Left lobe of liver (tissue), 2 donors: ENCODE measurements at regions not wholly inside any gene's neighbourhood (a gene's known extent, or its start where the extent isn't known, plus 50 kb on each side); places are given as distances from the start of the nearest gene placed in this dataset.
A peak's percentile ranks its signal among the peaks of the same experiment; 100 is the strongest.
"Not testable (repeated sequence)": the region's sequence is repeated elsewhere in the genome, so short reads cannot be mapped to it uniquely, and the experiment has no call there.

Experiments used
- ATAC-seq: fragments of 200-7000 bp; cut with Tn5 transposase; one replicate; pipeline ENCODE4 v1.9.1; 2020; ENCODE audit warnings: mild to moderate bottlenecking, moderate library complexity
- DNase-seq: peaks from one replicate; pipeline ENCODE4 v3.0.0-alpha.2; 2020; ENCODE audit warnings: low spot score
- donor health status: DM: no; HTN: no; CAD: no; lungs with moderate emphysema.
- donor health status: DM: no; HTN: yes; CAD: no.

DNA sequence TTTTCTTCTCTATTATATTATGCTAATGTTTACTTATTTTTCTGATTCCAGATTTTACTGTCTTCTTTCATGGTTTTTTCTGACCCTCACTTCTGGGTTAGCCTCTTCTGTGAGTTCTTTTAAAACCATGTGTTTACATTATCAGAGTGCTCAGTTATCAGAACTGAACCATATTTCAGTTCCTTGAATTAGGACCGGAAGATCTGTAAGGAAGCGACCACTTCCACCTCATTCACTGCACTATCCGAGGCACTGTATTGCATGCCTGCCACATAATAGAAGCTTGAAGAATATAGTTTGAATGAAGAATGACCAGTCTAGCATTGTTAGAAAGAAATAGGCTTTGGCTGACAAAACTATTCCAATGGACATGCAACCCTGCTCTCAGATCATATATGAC is 281.0 kb upstream of the DEPDC1 start:
- no peak for DNase-seq
- ATAC-seq: no peak

DNA sequence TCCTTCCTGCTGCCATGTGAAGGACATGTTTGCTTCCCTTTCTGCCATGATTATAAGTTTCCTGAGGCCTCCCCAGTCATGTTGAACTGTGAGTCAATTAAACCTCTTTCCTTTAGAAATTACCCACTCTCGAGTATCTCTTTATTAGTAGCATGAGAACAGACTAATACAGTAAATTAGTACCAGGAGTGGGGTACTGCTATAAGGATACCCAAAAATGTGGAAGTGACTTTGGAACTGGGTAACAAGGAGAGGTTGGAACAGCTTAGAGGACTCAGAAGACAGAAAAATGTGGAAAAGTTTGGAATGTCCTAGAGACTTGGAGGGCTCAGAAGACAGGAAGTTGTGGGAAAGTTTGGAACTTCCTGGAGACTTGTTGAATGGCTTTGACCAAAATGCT is 283.0 kb upstream of the DEPDC1 start:
- ATAC-seq: not testable (repeated sequence)

DNA sequence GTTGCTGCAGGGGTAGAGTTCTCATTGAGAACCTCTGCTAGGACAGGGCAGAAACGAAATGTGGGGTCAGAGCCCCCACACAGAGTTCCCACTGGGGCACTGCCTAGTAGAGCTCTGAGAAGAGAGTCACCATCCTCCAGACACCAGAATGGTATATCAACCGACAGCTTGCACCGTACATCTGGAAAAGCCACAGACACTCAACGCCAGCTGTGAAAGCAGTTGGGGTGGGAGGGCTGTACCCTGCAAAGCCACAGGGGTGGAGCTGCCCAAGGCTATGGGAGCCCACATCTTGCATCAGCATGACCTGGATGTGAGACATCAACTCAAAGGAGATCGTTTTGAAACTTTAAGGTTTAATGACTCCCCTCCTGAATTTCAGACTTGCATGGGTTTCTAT is 284.0 kb upstream of the DEPDC1 start:
- ATAC-seq (no peak), DNase-seq (no peak)

More for the DNA sequence above, 283.0 kb upstream of the DEPDC1 start:
- DNase-seq: not testable (repeated sequence)

DNA sequence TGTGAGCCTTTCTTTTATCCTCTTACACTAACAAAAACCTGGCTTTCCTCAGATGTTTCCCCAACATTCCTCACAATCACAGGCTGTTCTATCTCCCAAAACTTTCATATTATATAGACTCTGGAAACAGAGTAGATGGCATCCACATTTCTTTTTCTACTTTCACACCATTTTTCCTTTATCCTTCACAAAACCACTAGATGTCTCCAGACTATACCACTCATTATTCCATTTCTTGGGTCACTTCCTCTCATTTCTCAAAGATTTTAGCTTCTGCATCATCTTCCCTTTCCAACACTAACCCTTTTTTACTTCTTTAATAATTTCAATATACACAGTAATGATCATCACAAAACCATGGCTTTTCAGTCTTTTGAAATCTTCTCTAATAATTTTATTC is 286.0 kb upstream of the DEPDC1 start:
- ATAC-seq (peak; percentile 67), DNase-seq (no peak)

DNA sequence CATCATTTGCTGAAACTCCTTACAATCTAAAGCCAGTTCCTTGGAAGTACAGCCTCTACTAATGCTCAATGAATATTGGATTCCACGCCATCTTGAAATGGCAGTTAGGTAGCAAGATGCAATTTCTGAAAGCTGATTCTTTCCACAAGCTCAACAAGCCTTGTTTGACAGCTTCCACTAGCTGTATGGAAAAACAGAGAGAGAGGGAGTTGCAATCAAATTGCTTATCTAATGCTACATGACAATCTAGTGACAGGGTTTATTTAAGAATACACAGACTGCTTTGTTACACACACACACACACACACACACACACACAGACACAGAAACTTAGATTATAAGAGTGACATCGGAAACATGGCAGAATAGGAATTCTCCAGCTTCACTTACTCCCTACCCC is 288.4 kb upstream of the DEPDC1 start:
- no peak for DNase-seq
- ATAC-seq: no peak

DNA sequence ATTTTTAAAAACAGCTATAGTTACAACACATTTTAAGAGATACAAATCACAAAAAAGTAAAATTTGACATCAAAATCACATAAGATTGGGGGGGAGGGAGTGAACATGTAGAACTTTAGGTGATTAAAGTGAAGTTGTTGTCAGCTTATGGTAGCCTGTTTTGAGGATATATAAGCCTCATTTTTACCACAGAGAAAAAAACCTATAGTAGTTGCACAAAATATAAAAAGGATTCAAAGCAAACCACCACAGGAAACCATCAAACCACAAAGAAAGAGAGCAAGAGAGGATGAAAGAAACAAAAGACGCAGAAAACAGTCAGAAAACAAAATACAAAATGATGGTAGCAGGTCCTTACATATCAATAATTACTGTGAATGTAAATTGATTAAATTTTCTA is 291.9 kb upstream of the DEPDC1 start:
- ATAC-seq (no peak), DNase-seq (no peak)

DNA sequence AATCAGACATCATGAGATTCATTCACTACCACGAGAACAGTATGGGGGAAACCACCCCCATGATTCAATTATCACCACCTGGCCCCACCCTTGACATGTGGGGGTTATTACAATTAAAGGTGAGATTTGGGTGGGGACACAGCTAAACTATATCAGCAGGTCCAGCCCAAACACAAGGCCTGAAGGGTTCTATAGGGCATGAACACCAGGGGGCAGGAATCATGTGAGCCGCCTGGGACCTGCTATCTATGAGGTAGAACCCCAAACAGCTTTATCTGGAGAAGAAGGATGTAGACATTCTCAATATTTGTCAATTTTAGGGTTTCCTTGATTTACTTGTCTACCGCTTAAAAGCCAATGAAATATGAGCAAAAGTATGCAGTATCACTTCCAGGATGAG is 294.9 kb upstream of the DEPDC1 start:
- ATAC-seq: no peak
- DNase-seq: no peak

DNA sequence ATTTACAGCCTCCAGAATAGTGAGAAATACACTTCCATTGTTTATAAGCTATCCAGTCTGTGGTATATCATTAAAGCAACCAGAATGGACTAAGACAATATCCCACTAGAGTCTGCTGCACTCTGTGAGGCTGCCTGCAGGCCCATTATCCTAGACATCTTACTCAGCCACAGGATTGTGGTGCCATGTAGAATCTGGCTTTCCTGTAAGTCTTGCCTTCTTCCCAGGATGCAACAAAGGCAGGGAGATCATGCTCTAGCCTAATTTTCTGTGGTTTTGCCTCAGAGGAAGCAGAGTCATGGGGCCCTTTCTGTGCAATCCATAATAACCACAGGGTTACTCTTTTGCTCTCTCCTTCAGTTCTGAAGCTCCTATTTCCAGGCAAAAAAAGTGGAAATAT is 299.1 kb upstream of the DEPDC1 start:
- DNase-seq: no peak
- ATAC-seq: no peak

DNA sequence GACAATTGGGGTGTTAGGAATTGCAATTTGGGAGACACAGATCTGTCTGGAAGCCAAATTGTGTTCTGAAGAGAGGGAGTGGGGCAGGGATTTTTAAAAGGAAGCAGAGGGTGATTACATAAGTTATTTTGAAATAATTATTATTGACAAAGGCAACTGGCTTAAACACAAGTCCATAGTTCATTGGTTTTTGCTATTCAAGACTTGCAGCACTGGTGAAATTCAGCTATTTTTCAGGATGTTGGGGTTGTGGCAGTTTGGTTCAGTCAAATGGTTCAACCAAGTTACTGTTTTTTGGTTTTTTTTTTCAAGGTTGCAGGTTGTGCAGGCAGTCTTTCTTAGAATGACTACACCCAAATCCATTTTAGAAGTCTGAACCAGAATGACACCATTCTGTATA is 300.0 kb upstream of the DEPDC1 start:
- peak; percentile 77 for ATAC-seq

DNA sequence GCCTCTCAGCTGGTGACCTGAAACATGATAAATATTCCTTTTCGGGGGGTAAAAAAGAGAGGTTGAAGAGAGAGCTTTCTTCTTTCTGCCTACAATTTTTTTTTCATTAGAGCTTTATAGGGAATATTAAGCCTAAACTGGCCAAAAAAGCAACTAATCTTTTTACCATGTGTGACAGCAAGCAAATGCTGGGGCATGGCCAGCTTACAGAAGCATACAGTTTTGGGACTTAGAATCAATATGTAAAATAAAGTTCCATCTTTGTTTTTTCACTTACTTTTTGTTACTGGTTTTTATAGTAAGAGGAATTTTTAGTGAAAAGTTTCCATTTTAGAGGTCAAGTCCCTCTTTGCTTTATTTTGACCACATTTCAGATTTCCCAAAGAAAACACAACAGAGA is 301.2 kb upstream of the DEPDC1 start:
- DNase-seq (no peak), ATAC-seq (no peak)

More for the DNA sequence above, 300.0 kb upstream of the DEPDC1 start:
- no peak for DNase-seq

DNA sequence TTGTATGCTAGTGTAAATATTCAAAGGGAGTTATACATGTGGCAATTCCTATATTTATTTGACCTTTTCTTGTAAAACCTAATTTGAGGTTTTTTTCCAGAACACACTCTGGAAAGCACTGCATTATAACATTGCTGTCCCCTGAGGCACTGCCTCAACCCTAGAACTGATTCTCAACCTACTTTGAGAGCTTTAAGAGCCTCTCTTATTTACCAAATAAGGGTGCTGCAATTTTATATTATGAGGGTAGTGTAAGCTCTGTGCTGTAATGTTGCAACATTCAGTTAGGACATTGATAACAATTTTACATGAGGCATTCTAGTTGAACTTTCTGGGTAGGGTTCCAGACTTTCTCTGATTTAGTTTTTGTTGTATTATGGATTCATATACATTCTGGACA is 302.2 kb upstream of the DEPDC1 start:
- DNase-seq (no peak), ATAC-seq (peak; percentile 57)

DNA sequence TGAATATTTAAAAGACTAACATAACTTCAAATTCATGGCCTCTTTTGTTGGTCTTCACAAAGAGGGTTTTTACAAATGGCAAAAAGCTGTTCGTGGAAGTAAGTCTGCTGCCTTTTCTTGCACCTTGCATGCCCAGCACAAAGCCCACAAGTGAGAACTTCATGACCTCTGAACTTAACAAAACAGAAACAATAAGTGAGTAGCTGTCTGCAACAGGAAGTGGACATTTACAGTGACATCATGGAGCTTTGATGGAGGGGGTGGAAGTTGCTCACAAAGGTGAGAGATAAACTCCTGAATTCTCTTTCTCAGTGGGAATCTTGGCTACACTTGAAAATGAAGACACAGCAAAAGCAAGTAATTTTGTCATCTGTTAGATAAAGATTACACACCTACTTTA is 303.3 kb upstream of the DEPDC1 start:
- no peak for ATAC-seq
- no peak for DNase-seq

DNA sequence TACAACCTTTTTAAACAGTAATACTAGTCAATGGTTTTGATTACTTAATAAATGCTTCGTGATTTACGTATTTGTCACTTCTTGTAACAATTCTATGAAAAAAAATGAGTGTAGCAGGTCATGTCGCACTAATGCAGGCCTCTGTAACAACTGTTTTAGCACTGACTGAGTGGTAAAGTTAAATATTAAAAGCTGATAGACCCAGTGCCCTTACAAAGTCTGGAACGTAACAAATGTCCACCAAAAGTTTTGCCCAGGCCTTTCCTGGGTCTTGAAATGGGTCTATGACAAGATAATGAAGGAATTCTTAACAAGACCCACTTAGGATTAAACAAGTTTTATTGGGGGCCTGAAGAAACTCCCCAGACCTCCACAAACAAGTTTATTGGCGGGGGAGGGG is 304.6 kb upstream of the DEPDC1 start:
- no peak for DNase-seq
- ATAC-seq: peak; percentile 54

DNA sequence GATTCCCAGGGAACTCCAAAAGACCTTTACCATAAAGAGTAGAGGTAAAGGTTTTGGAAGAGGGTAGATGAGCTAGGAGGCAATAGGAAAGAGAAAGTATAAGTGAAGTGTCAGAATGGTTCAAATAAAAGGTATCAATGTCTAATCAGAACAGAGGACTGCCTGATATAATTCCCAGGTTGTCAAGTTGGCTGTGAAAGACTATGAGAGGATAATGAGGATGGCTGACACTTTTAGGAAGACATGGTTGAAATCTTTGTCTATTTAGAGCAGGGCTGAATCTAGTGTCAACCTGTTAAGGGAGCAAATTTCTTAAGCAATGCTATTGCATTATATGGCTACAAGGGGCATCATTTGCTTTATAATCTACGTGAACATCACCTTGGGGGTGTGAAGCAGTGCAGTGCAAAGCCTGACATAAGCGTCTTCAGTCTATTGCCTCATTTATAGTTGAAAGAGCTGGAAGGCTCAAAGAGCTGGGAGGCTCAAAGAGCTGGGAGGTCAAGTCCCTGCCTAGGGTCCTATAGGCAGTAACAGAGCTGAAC is 308.3 kb upstream of the DEPDC1 start:
- ATAC-seq: no peak
- DNase-seq: no peak

DNA sequence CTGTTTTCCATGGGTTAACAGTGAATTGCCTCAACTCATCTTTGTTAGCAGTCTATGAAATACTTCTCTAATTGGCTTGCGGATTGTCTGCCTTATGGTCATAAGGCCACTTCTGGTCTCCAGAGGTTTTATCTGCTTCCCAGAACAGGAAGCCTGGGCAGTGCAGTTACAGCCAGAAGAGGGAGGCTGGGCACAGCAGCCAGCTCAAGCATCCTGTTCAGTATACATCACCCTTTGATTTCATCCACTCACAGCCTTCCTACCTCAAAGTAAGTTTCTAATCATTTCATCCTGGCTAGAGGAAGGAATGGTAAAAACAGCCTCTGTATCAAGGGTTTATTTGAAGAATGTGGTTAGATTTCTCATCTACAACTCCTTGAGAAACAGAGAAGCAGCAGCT is 311.5 kb upstream of the DEPDC1 start:
- DNase-seq (no peak), ATAC-seq (no peak)

DNA sequence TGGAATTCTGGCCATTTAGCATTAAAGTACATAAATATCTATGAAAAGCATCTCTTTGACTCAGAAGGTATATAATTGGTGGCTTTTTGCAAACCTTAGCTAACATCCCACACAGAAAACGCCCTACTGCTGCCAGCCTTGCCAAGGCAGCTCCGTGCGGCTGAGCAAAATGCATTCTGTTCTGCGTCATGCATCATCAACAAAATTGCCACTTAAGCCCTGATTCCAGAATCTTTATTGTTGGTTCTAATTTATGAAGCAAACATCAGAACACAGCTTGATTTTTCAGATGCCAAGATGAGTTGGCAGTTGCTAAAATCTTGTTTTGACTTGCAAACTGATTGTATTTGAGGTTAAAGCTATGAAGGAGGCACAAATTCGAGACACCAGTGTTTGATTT is 314.9 kb upstream of the DEPDC1 start:
- no peak for DNase-seq
- no peak for ATAC-seq

DNA sequence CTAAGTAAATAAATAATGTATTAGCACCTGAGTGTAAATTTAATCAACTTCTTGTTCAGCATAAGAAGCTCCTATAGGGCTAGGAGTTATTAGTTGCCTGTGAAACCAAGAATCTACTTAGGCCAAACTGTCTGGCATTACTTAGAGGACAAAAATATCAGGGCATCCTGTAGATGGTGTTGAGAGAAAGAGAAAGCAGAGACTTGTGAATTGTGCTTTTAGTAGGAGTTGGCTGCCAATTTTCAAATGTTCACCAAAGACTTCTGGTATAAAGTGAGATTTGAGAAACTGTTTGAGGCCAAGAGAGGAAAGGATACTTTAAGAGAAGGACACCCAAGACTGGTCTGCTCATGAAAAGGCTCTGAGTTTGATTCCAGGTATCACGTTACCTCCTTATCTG is 315.5 kb upstream of the DEPDC1 start:
- no peak for ATAC-seq
- no peak for DNase-seq

DNA sequence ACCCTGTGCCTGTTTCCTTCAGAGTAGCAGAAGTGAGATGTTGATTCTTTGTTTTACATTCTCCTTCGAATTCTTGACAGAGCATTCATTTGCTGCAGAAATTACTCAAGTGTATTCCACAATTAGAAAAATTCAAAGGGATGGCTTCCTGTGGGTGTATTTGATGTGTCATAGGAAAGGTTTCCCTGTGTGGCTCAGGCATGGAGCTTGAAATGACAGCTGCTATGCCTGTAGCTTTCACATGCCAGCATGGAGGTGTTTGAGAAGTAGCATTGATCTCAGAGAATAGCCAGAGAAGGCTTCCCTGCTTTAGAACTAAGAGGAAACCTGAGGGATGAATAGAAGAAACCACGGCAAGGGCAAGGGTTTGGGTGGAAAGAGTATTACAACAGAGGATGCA is 317.2 kb upstream of the DEPDC1 start:
- ATAC-seq: no peak
- no peak for DNase-seq

DNA sequence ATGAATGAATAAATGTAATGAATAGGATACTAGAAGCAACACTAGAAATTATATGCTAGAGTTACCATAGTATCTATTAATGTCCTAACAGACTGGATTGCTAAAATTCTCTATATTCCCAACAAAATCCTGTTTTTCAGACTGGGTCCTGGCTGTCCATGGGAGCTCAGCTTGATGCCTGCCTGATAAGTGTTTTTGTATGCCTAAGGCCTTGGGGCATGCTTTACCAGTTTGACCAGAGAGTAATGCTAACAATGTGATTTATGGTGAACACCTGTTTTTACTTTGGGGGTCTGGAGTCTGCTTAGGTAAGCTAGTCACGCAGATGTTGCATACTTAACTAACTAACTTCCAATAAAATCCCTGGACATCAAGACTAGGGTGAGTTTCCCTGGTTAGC is 318.8 kb upstream of the DEPDC1 start:
- DNase-seq (no peak), ATAC-seq (no peak)

DNA sequence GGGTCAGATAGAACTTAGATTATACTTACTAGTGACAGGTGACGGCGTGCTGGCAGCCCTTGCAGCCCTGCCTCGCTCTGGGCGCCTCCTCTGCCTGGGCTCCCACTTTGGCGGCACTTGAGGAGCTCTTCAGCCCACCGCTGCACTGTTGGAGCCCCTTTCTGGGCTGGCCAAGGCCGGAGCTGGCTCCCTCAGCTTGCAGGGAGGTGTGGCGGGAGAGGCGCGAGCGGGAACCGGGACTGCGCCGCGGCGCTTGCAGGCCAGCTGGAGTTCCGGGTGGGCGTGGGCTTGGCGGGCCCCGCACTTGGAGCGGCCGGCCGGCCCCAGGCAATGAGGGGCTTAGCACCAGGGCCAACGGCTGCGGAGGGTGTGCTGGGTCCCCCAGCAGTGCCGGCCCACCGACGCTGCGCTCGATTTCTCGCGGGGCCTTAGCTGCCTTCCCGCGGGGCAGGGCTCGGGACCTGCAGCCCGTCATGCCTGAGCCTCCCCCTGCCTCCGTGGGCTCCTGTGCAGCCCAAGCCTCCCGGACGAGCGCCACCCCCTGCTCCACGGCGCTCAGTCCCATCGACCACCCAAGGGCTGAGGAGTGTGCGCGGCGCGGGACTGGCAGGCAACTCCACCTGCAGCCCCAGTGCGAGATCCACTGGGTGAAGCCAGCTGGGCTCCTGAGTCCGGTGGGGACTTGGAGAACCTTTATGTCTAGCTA is 320.8 kb upstream of the DEPDC1 start:
- not testable (repeated sequence) for ATAC-seq, DNase-seq

DNA sequence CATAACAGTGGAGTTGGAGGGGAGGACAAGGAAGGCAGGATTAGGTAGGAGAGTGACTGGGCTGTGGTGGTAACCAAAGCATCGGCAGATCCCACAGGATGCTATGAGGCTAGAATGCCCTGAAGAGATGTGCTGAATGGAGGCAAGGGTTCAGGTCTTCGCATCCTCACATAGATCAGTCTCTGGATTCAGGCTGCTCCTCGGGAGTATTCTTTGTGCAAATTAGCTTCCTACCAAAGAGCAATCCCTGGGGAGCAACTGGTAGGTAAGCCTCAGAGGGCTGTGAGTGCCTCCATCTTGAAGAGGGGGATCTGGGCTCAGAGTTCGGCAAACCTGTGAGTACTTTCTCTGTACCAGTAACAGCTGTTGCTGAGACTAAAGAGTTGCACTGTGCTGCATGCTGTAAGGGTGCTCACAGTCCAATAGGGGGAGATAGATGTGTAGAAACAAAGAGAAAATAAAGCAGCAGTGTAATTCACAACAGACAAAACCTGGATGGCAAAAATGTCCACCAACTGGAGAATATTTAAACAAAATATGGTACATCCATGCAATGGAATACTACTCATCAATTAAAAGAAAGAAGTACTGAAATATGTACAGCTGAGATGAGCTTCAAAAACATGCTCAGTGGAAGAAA is 322.4 kb upstream of the DEPDC1 start:
- DNase-seq (no peak), ATAC-seq (peak; percentile 81)

DNA sequence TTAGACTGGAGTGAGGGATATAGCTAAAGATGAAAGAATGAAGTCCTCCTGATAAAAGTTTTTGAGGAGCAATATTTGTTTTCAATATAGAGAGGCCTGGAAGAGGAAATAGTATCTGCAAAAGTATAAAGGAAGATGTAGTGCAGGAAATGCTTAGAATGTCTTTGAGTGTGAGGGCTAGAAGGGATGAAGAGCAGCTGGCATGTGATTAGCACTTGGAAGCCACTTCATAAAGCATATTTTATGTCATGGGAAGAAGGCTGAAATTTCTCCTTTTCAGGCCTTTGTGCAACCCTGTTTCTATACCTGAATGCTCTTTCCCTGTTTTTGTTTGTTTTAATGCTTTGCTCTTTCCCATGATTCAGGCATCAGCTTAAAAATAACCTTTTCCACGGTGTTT is 323.3 kb upstream of the DEPDC1 start:
- DNase-seq (no peak), ATAC-seq (no peak)

DNA sequence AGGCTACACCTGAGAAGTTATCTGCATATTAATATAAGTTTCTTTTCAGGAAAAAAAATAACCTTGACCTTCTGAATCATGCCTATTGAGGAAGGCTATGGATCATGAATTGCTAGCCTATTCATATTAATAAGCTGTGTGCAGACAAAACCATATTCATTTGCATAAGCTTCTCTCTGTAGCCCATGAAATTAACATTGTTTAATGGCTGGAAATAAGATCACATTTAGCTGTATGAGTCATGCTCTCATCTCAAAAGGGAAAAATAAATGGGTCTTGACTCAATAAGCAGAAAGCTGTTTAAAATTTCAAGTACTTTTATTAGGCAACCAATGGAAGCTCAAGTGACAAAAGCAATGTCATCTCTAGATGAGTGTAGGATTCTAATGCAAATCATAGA is 330.0 kb upstream of the DEPDC1 start:
- DNase-seq: no peak
- ATAC-seq: no peak
